DMS153 treated with DMSO at 0.1 percent for 48 hours (cell line): ENCODE measurements at regions not wholly inside any gene's neighbourhood (a gene's known extent, or its start where the extent isn't known, plus 50 kb on each side); places are given as distances from the start of the nearest gene placed in this dataset.
"Not testable (repeated sequence)": the region's sequence is repeated elsewhere in the genome, so short reads cannot be mapped to it uniquely, and the experiment has no call there.

Experiments used
- DNase-seq: peaks from one replicate; lab custom pipeline; 2025; ENCODE audit not compliant: unreplicated experiment; lab: John Stamatoyannopoulos, UW

GRCh38 chr14:94844593-94845152, 74.8 kb upstream of the GSC start:
- DNase-seq, result no peak

GRCh38 chr14:94840467-94840866, 70.6 kb upstream of the GSC start:
- no peak for DNase-seq

- no peak for DNase-seq
These were observed 69.4 kb upstream of the GSC start for GRCh38 chr14:94839348-94839747.

- no peak for DNase-seq
These were observed 66.9 kb upstream of the GSC start for GRCh38 chr14:94836849-94837248.

DNA sequence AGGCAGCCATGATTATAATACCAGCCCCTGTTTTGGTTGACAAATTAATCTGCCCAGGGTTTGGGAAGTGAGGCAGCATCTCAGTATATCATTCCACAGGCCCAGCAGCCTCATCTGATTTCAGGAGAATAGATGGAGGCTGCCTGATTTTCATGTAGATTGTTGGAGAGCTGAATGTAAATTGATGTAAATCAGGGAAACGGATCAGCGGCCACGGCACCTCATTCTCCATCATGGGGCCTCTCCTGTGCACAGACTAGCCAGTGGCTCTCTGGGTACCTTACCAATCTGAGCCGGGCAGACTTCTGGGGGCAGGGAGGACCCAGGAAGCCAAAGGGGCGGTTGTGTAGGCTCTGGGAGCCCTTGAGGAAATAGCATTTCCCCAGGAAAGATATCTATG, 63.7 kb upstream of the GSC start:
- DNase-seq, result no peak

- no peak for DNase-seq
These were observed 61.2 kb upstream of the GSC start for GRCh38 chr14:94831085-94831484.

- DNase-seq, result no peak
These were observed 58.0 kb upstream of the GSC start for GRCh38 chr14:94827711-94828447.

- no peak for DNase-seq
These were observed 56.9 kb upstream of the GSC start for GRCh38 chr14:94826774-94827173.

- DNase-seq, result no peak
These were observed 53.8 kb upstream of the GSC start for GRCh38 chr14:94823556-94824341.

- no peak for DNase-seq
These were observed 51.8 kb upstream of the GSC start for GRCh38 chr14:94821705-94822104.

GRCh38 chr14:94820932-94821331, 51.0 kb upstream of the GSC start:
- DNase-seq, result not testable (repeated sequence)
